ENCODE measurements at regions not wholly inside any gene's neighbourhood (a gene's known extent, or its start where the extent isn't known, plus 50 kb on each side); places are given as distances from the start of the nearest gene placed in this dataset.
"Not testable (repeated sequence)": the region's sequence is repeated elsewhere in the genome, so short reads cannot be mapped to it uniquely, and the experiment has no call there.

- Histone ChIP-seq H3K36me3 (ENCODE audit: insufficient read depth, low read length) (no peaks in the 10 kb centered on the region), H3K9me3 (ENCODE audit: insufficient read depth, low read depth, low read length) (no peaks in the 10 kb centered on the region), H3K4me3 (ENCODE audit: low read length) (no peak overlapping the region), H3K9ac (ENCODE audit: low read depth, low read length) (no peak overlapping the region), H3K27me3 (ENCODE audit: insufficient read depth, low read length) (no peaks in the 10 kb centered on the region), H3K27ac (ENCODE audit: low read depth, low read length) (no peak overlapping the region), H3K4me1 (ENCODE audit: insufficient read depth, low read length) (no peaks in the 10 kb centered on the region)
- 93% methylated on average over 2 of the region's 2 CpGs for WGBS
Observed at GRCh38 chr3:22441711-22442110, 690.7 kb upstream of the ZNF385D start.

- 92% methylated on average over 3 of the region's 3 CpGs for WGBS
- no peak overlapping the region for H3K27ac ChIP-seq (ENCODE audit: low read depth, low read length)
- no peaks in the 10 kb centered on the region for H3K9me3 ChIP-seq (ENCODE audit: insufficient read depth, low read depth, low read length)
Observed at GRCh38 chr3:22443571-22444233, 692.7 kb upstream of the ZNF385D start.

GRCh38 chr3:22445336-22445735 lies 694.3 kb upstream of the ZNF385D start:
- not testable (repeated sequence) for H3K27me3 ChIP-seq (ENCODE audit: insufficient read depth, low read length); H3K4me3 ChIP-seq (ENCODE audit: low read length); H3K36me3 ChIP-seq (ENCODE audit: insufficient read depth, low read length); H3K4me1 ChIP-seq (ENCODE audit: insufficient read depth, low read length); H3K27ac ChIP-seq (ENCODE audit: low read depth, low read length); H3K9ac ChIP-seq (ENCODE audit: low read depth, low read length); H3K9me3 ChIP-seq (ENCODE audit: insufficient read depth, low read depth, low read length)
- 92% methylated on average over 1 of the region's 2 CpGs for WGBS

More at GRCh38 chr3:22443571-22444233, 692.7 kb upstream of the ZNF385D start:
- Histone ChIP-seq H3K9ac (ENCODE audit: low read depth, low read length) (no peak overlapping the region), H3K4me3 (ENCODE audit: low read length) (no peak overlapping the region), H3K36me3 (ENCODE audit: insufficient read depth, low read length) (no peaks in the 10 kb centered on the region), H3K27me3 (ENCODE audit: insufficient read depth, low read length) (no peaks in the 10 kb centered on the region), H3K4me1 (ENCODE audit: insufficient read depth, low read length) (no peaks in the 10 kb centered on the region)

GRCh38 chr3:22450786-22451400 lies 699.9 kb upstream of the ZNF385D start:
- no peaks in the 10 kb centered on the region for H3K9me3 ChIP-seq (ENCODE audit: insufficient read depth, low read depth, low read length)
- no peaks in the 10 kb centered on the region for H3K36me3 ChIP-seq (ENCODE audit: insufficient read depth, low read length)
- no peak overlapping the region for H3K4me3 ChIP-seq (ENCODE audit: low read length)
- H3K27ac ChIP-seq (ENCODE audit: low read depth, low read length), result no peak overlapping the region
- 97% methylated on average over 4 of the region's 5 CpGs for WGBS
- H3K9ac ChIP-seq (ENCODE audit: low read depth, low read length), result no peak overlapping the region
- no peaks in the 10 kb centered on the region for H3K27me3 ChIP-seq (ENCODE audit: insufficient read depth, low read length)
- no peaks in the 10 kb centered on the region for H3K4me1 ChIP-seq (ENCODE audit: insufficient read depth, low read length)

DNA sequence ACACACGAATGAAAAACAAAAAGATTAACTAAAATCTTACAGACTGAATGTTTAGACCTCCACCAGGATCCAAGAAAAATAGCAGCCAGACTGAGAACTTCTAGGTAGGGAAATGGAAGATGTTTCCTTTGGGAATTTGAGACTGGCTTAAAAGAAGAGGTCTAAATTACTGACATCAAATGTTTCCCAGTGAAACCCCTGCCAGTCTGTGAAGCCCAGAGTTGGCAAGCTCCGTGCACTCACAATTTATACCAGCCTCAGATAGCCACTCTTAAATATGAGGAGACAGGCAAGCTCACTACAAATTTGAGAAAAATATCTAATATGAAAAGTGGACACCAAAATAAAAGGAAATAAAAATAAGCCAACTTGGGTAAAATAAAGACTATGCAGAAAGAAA lies 700.5 kb upstream of the ZNF385D start:
- no peaks in the 10 kb centered on the region for H3K4me1 ChIP-seq (ENCODE audit: insufficient read depth, low read length)
- H3K36me3 ChIP-seq (ENCODE audit: insufficient read depth, low read length), result no peaks in the 10 kb centered on the region
- no peak overlapping the region for H3K9ac ChIP-seq (ENCODE audit: low read depth, low read length)
- H3K27ac ChIP-seq (ENCODE audit: low read depth, low read length), result no peak overlapping the region
- no peaks in the 10 kb centered on the region for H3K9me3 ChIP-seq (ENCODE audit: insufficient read depth, low read depth, low read length)
- WGBS, result 100% methylated on average over 1 of the region's 2 CpGs
- H3K4me3 ChIP-seq (ENCODE audit: low read length), result no peak overlapping the region
- H3K27me3 ChIP-seq (ENCODE audit: insufficient read depth, low read length), result no peaks in the 10 kb centered on the region

GRCh38 chr3:22453906-22454535 lies 703.0 kb upstream of the ZNF385D start:
- Histone ChIP-seq H3K4me3 (ENCODE audit: low read length) (no peak overlapping the region), H3K27ac (ENCODE audit: low read depth, low read length) (no peak overlapping the region), H3K36me3 (ENCODE audit: insufficient read depth, low read length) (no peaks in the 10 kb centered on the region), H3K4me1 (ENCODE audit: insufficient read depth, low read length) (no peaks in the 10 kb centered on the region), H3K9ac (ENCODE audit: low read depth, low read length) (no peak overlapping the region), H3K9me3 (ENCODE audit: insufficient read depth, low read depth, low read length) (no peaks in the 10 kb centered on the region), H3K27me3 (ENCODE audit: insufficient read depth, low read length) (no peaks in the 10 kb centered on the region)
- no CpG with 5 or more reads among the region's 1 CpG for WGBS

DNA sequence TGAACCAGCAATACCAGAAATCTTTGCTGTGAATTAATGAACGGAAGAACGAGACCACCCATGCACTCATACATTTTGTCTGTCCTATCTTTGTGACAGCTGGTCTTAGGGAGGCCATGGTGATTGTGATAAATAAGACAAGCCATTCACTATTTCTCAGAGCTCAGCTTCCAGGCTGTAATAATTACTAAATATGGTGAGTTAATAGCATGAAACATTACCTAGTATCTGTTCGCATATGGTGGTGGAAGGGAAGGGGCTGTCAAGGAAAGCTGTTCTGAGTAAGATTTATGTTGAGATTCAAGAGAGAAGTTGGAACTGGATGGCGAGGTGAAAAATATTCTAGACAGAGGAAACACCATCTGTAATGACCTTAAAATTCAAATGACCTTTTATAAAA lies 719.0 kb upstream of the ZNF385D start:
- H3K27ac ChIP-seq (ENCODE audit: low read depth, low read length), result no peak overlapping the region
- 88% methylated on average over 4 of the region's 4 CpGs for WGBS
- H3K36me3 ChIP-seq (ENCODE audit: insufficient read depth, low read length), result no peaks in the 10 kb centered on the region
- no peaks in the 10 kb centered on the region for H3K27me3 ChIP-seq (ENCODE audit: insufficient read depth, low read length)
- no peak overlapping the region for H3K4me3 ChIP-seq (ENCODE audit: low read length)
- no peaks in the 10 kb centered on the region for H3K9me3 ChIP-seq (ENCODE audit: insufficient read depth, low read depth, low read length)
- H3K9ac ChIP-seq (ENCODE audit: low read depth, low read length), result no peak overlapping the region
- H3K4me1 ChIP-seq (ENCODE audit: insufficient read depth, low read length), result no peaks in the 10 kb centered on the region

GRCh38 chr3:22471557-22471956 lies 720.5 kb upstream of the ZNF385D start:
- H3K4me1 ChIP-seq (ENCODE audit: insufficient read depth, low read length), result no peaks in the 10 kb centered on the region
- no peaks in the 10 kb centered on the region for H3K27me3 ChIP-seq (ENCODE audit: insufficient read depth, low read length)
- H3K36me3 ChIP-seq (ENCODE audit: insufficient read depth, low read length), result no peaks in the 10 kb centered on the region
- H3K9ac ChIP-seq (ENCODE audit: low read depth, low read length), result no peak overlapping the region
- H3K9me3 ChIP-seq (ENCODE audit: insufficient read depth, low read depth, low read length), result no peaks in the 10 kb centered on the region
- H3K4me3 ChIP-seq (ENCODE audit: low read length), result no peak overlapping the region
- WGBS, result 90% methylated on average over 4 of the region's 4 CpGs
- H3K27ac ChIP-seq (ENCODE audit: low read depth, low read length), result no peak overlapping the region

- no peak overlapping the region for H3K4me3 ChIP-seq (ENCODE audit: low read length)
- H3K9ac ChIP-seq (ENCODE audit: low read depth, low read length), result no peak overlapping the region
- H3K27me3 ChIP-seq (ENCODE audit: insufficient read depth, low read length), result no peaks in the 10 kb centered on the region
- H3K27ac ChIP-seq (ENCODE audit: low read depth, low read length), result no peak overlapping the region
- H3K9me3 ChIP-seq (ENCODE audit: insufficient read depth, low read depth, low read length), result no peaks in the 10 kb centered on the region
- 98% methylated on average over 8 of the region's 8 CpGs for WGBS
- no peaks in the 10 kb centered on the region for H3K36me3 ChIP-seq (ENCODE audit: insufficient read depth, low read length)
- H3K4me1 ChIP-seq (ENCODE audit: insufficient read depth, low read length), result no peaks in the 10 kb centered on the region
Observed at GRCh38 chr3:22474706-22475445, 723.9 kb upstream of the ZNF385D start.

DNA sequence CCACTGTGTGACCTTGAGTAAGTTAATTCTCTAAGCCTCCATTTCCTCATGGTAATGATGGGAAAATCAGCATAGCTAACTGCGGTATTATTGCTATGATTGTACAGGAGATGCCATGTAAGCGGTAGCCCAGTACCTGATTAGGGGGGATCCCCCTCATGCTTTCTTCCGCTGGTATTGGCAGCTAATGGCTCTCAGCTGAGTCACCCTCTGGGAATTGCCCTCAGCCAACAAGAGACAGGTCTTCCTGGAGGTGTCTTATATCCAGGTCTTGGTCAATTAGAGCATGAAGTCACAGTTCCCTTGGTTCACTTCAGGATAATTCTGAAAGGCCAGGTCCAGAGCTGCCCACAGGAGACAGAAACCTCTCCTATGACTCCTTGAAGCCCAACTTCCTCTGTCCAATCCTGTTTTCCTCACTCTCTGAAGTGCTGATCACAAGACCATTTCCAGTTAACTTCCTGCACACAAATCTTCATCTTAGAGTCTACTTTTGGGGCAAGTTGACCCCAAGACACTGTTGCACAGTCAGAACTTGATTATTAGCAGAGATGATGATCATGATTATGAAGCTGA lies 724.7 kb upstream of the ZNF385D start:
- no peaks in the 10 kb centered on the region for H3K36me3 ChIP-seq (ENCODE audit: insufficient read depth, low read length)
- no peaks in the 10 kb centered on the region for H3K27me3 ChIP-seq (ENCODE audit: insufficient read depth, low read length)
- no peak overlapping the region for H3K9ac ChIP-seq (ENCODE audit: low read depth, low read length)
- WGBS, result 95% methylated on average over 3 of the region's 3 CpGs
- H3K4me1 ChIP-seq (ENCODE audit: insufficient read depth, low read length), result no peaks in the 10 kb centered on the region
- H3K9me3 ChIP-seq (ENCODE audit: insufficient read depth, low read depth, low read length), result no peaks in the 10 kb centered on the region
- H3K27ac ChIP-seq (ENCODE audit: low read depth, low read length), result no peak overlapping the region
- no peak overlapping the region for H3K4me3 ChIP-seq (ENCODE audit: low read length)

DNA sequence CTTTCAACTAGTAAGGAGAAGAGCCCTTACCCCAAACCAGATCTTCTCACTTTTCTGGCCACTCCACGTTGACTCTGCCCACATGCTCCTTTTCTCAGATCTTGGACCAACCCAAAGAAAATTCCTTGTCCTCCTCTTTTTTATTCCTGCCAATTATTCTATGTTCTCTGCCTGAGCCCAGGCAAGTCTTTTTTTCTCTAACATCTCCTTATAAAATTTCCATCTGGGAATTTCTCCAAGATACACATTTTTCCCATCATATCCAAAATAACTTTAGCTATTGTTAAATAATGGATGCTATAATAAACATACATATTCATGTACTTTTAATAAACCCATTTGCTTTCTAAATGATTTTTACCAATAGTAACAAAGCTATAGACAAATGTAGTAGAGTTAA lies 726.0 kb upstream of the ZNF385D start:
- Histone ChIP-seq H3K9me3 (ENCODE audit: insufficient read depth, low read depth, low read length) (no peaks in the 10 kb centered on the region), H3K27ac (ENCODE audit: low read depth, low read length) (no peak overlapping the region), H3K9ac (ENCODE audit: low read depth, low read length) (no peak overlapping the region), H3K4me3 (ENCODE audit: low read length) (no peak overlapping the region), H3K4me1 (ENCODE audit: insufficient read depth, low read length) (no peaks in the 10 kb centered on the region), H3K27me3 (ENCODE audit: insufficient read depth, low read length) (no peaks in the 10 kb centered on the region), H3K36me3 (ENCODE audit: insufficient read depth, low read length) (no peaks in the 10 kb centered on the region)
- 92% methylated on average over 1 of the region's 1 CpG for WGBS
